ENCODE measurements at regions not wholly inside any gene's neighbourhood (a gene's known extent, or its start where the extent isn't known, plus 50 kb on each side); places are given as distances from the start of the nearest gene placed in this dataset.

GRCh38 chr10:85542936-85543730, 823.5 kb downstream of the GRID1 start:
- H3K4me3 ChIP-seq, result no peak overlapping the region
- no peak overlapping the region for H3K27ac ChIP-seq
- TF ChIP-seq CTCF (IDR thresholded peaks at IDR 0.05), result no peak
- DNase-seq (no peak), ATAC-seq (no peak)
- H3K36me3 ChIP-seq, result no peaks in the 10 kb centered on the region
- no peaks in the 10 kb centered on the region for H3K4me1 ChIP-seq
- no peaks in the 10 kb centered on the region for H3K27me3 ChIP-seq (ENCODE audit: low read depth)
- intact Hi-C loops (cut with DNase I), result no loop called here
- no peaks in the 10 kb centered on the region for H3K9me3 ChIP-seq

GRCh38 chr10:85544956-85545355, 821.6 kb downstream of the GRID1 start:
- DNase-seq, result no peak
- no peaks in the 10 kb centered on the region for H3K9me3 ChIP-seq
- no peaks in the 10 kb centered on the region for H3K36me3 ChIP-seq
- H3K27ac ChIP-seq, result no peak overlapping the region
- no peak overlapping the region for H3K4me3 ChIP-seq
- H3K4me1 ChIP-seq, result no peaks in the 10 kb centered on the region
- ATAC-seq, result no peak
- intact Hi-C loops (cut with DNase I), result no loop called here
- H3K27me3 ChIP-seq (ENCODE audit: low read depth), result no peaks in the 10 kb centered on the region
- TF ChIP-seq CTCF (IDR thresholded peaks at IDR 0.05), result no peak

- Histone ChIP-seq H3K4me1 (no peaks in the 10 kb centered on the region), H3K4me3 (no peak overlapping the region), H3K27ac (no peak overlapping the region), H3K9me3 (no peaks in the 10 kb centered on the region), H3K36me3 (no peaks in the 10 kb centered on the region), H3K27me3 (ENCODE audit: low read depth) (no peaks in the 10 kb centered on the region)
- intact Hi-C loops (cut with DNase I), result no loop called here
- ATAC-seq (no peak), DNase-seq (no peak)
- no peak for TF ChIP-seq CTCF (IDR thresholded peaks at IDR 0.05)
Observed at GRCh38 chr10:85545874-85546273, 820.7 kb downstream of the GRID1 start.

- intact Hi-C loops (cut with DNase I), result no loop called here
- no peak overlapping the region for H3K27ac ChIP-seq
- no peak for TF ChIP-seq CTCF (IDR thresholded peaks at IDR 0.05)
- H3K4me1 ChIP-seq, result no peaks in the 10 kb centered on the region
- no peaks in the 10 kb centered on the region for H3K27me3 ChIP-seq (ENCODE audit: low read depth)
- DNase-seq (no peak), ATAC-seq (no peak)
- no peaks in the 10 kb centered on the region for H3K36me3 ChIP-seq
- H3K9me3 ChIP-seq, result no peaks in the 10 kb centered on the region
- no peak overlapping the region for H3K4me3 ChIP-seq
Observed at GRCh38 chr10:85547460-85548023, 819.1 kb downstream of the GRID1 start.

GRCh38 chr10:85548034-85548433, 818.6 kb downstream of the GRID1 start:
- no peak overlapping the region for H3K27ac ChIP-seq
- peak; percentile 27 for TF ChIP-seq CTCF (IDR thresholded peaks at IDR 0.05)
- H3K4me3 ChIP-seq, result no peak overlapping the region
- H3K27me3 ChIP-seq (ENCODE audit: low read depth), result no peaks in the 10 kb centered on the region
- DNase-seq (no peak), ATAC-seq (peak; percentile 46 to 62)
- intact Hi-C loops (cut with DNase I), result no loop called here
- H3K9me3 ChIP-seq, result no peaks in the 10 kb centered on the region
- no peaks in the 10 kb centered on the region for H3K4me1 ChIP-seq
- H3K36me3 ChIP-seq, result no peaks in the 10 kb centered on the region

Measured in lower lobe of right lung (tissue), 2 donors.